ENCODE measurements at regions not wholly inside any gene's neighbourhood (a gene's known extent, or its start where the extent isn't known, plus 50 kb on each side); places are given as distances from the start of the nearest gene placed in this dataset.

DNA sequence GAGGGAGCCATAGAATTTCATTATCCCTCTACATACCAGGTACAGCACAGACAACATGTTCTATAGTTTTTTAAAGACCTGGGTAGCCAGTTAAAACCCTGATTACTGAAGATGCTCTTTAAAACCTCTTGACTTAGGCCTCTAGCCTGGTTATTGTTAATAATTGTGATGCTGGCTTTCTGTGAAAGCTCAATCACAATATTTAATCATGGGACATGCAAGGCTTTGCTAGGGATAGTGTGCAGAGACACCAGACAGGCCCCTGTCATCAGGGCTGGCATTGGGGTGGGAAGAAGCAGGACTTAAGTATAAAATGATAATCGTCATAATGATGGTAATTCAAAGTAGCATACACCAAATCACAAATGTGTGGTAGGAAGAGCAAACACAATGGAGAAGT lies 274.4 kb downstream of the PTBP2 start:
- Histone ChIP-seq H3K4me2 (ENCODE audit: insufficient read depth, low read length, poor library complexity, severe bottlenecking) (no peak overlapping the region), H2BK15ac (ENCODE audit: low read length) (no peak overlapping the region), H3K18ac (ENCODE audit: low read length) (no peak overlapping the region), H4K91ac (ENCODE audit: low read depth, low read length, poor library complexity) (no peak overlapping the region), H3K4ac (ENCODE audit: low read length) (no peak overlapping the region), H2BK5ac (ENCODE audit: low read length) (no peak overlapping the region), H3K4me3 (ENCODE audit: low read length in 2 of 2) (no peak overlapping the region), H3K9ac (ENCODE audit: low read depth, low read length, poor library complexity) (no peak overlapping the region), H3K27me3 (ENCODE audit: control insufficient read depth in 3 of 3, insufficient read depth in 3 of 3, low read depth in 1 of 3, low read length in 3 of 3) (no peaks in the 10 kb centered on the region), H2BK12ac (ENCODE audit: low read length) (no peak overlapping the region), H3K27ac (replicated peaks; ENCODE audit: low read length) (no peak overlapping the region), H4K8ac (ENCODE audit: low read depth, low read length) (no peak overlapping the region), H3K9me3 (replicated peaks in 1 of 2; ENCODE audit: control insufficient read depth in 2 of 2, insufficient read depth in 1 of 2, low read depth in 1 of 2, low read length in 2 of 2) (no peaks in the 10 kb centered on the region), H2AFZ (ENCODE audit: low read length) (no peak overlapping the region), H2AK5ac (ENCODE audit: low read depth, low read length) (no peak overlapping the region), H3K4me1 (ENCODE audit: control insufficient read depth in 2 of 2, insufficient read depth in 1 of 2, low read depth in 1 of 2, low read length in 2 of 2) (peaks cover 0 to 2% of the 10 kb centered on the region in 2 donors), H3K23ac (ENCODE audit: low read depth, low read length, poor library complexity) (no peak overlapping the region), H3K36me3 (replicated peaks in 1 of 2; ENCODE audit: control insufficient read depth in 2 of 2, insufficient read depth in 2 of 2, low read length in 2 of 2) (no peaks in the 10 kb centered on the region), H2BK120ac (ENCODE audit: low read depth, low read length) (no peak overlapping the region), H3K14ac (ENCODE audit: low read length) (no peak overlapping the region), H3K79me1 (ENCODE audit: low read depth, low read length) (no peaks in the 10 kb centered on the region)
- no peak for DNase-seq (ENCODE audit: low spot score)
- no CpG with 5 or more reads among the region's 1 CpG for WGBS, 2 donors (ENCODE audit: extremely low coverage in 2 of 2, insufficient read length in 2 of 2, insufficient replicate concordance in 1 of 2)

DNA sequence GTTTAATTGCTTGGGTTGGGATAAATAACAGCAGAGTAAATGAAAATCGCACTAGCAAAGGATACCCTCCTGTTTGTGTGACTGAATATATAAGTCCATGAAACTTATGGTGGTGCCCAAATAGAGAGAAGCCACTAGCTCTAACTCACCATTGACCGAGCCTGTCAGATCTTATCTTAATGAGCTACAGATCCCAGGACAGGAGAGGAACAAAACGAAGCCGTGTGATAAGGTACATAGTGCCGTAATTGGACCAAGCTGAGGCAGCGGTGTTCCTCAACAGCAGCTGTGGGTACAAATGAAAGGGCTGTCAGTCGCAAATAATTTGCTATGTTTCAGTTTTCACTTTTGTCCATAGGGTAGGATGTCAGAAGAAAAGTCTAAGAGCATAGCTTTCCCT lies 276.1 kb downstream of the PTBP2 start:
- Histone ChIP-seq H3K4me2 (ENCODE audit: insufficient read depth, low read length, poor library complexity, severe bottlenecking) (no peak overlapping the region), H2BK12ac (ENCODE audit: low read length) (no peak overlapping the region), H3K4me1 (ENCODE audit: control insufficient read depth in 2 of 2, insufficient read depth in 1 of 2, low read depth in 1 of 2, low read length in 2 of 2) (peaks cover 0 to 2% of the 10 kb centered on the region in 2 donors), H3K79me1 (ENCODE audit: low read depth, low read length) (no peaks in the 10 kb centered on the region), H3K36me3 (replicated peaks in 1 of 2; ENCODE audit: control insufficient read depth in 2 of 2, insufficient read depth in 2 of 2, low read length in 2 of 2) (no peaks in the 10 kb centered on the region), H3K9ac (ENCODE audit: low read depth, low read length, poor library complexity) (no peak overlapping the region), H3K18ac (ENCODE audit: low read length) (no peak overlapping the region), H3K9me3 (replicated peaks in 1 of 2; ENCODE audit: control insufficient read depth in 2 of 2, insufficient read depth in 1 of 2, low read depth in 1 of 2, low read length in 2 of 2) (no peaks in the 10 kb centered on the region), H2BK15ac (ENCODE audit: low read length) (no peak overlapping the region), H4K91ac (ENCODE audit: low read depth, low read length, poor library complexity) (no peak overlapping the region), H3K4me3 (ENCODE audit: low read length in 2 of 2) (no peak overlapping the region), H2BK5ac (ENCODE audit: low read length) (no peak overlapping the region), H2AFZ (ENCODE audit: low read length) (no peak overlapping the region), H3K27me3 (ENCODE audit: control insufficient read depth in 3 of 3, insufficient read depth in 3 of 3, low read depth in 1 of 3, low read length in 3 of 3) (no peaks in the 10 kb centered on the region), H4K8ac (ENCODE audit: low read depth, low read length) (no peak overlapping the region), H3K27ac (replicated peaks; ENCODE audit: low read length) (no peak overlapping the region), H2BK120ac (ENCODE audit: low read depth, low read length) (no peak overlapping the region), H3K4ac (ENCODE audit: low read length) (no peak overlapping the region), H2AK5ac (ENCODE audit: low read depth, low read length) (no peak overlapping the region), H3K14ac (ENCODE audit: low read length) (no peak overlapping the region), H3K23ac (ENCODE audit: low read depth, low read length, poor library complexity) (no peak overlapping the region)
- WGBS, 2 donors (ENCODE audit: extremely low coverage in 2 of 2, insufficient read length in 2 of 2, insufficient replicate concordance in 1 of 2), result no CpG with 5 or more reads among the region's 7 CpGs
- DNase-seq (ENCODE audit: low spot score), result no peak

DNA sequence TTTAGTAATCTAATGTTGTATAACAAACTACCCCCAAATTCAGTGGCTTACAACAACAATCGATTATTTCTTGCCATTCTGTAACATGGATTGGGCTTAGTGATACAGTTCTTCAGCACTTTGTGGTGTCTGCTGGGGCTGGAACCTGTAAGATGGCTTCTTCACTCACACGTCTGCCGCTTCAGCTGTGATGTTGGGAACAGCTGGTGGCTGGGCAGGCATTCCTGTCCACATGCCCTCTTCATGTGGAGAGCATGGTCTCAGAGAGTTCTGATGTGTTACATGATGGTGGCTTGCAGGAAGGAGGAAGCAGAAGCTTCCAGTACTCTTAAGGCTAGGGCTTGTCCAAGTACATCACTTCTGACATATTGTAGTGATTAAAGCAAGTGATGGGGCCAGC lies 276.9 kb downstream of the PTBP2 start:
- Histone ChIP-seq H2AK5ac (ENCODE audit: low read depth, low read length) (no peak overlapping the region), H3K4me3 (ENCODE audit: low read length in 2 of 2) (peak overlapping the region in 1 of 2 donors; percentile 56), H3K9me3 (replicated peaks in 1 of 2; ENCODE audit: control insufficient read depth in 2 of 2, insufficient read depth in 1 of 2, low read depth in 1 of 2, low read length in 2 of 2) (no peaks in the 10 kb centered on the region), H2AFZ (ENCODE audit: low read length) (no peak overlapping the region), H3K36me3 (replicated peaks in 1 of 2; ENCODE audit: control insufficient read depth in 2 of 2, insufficient read depth in 2 of 2, low read length in 2 of 2) (no peaks in the 10 kb centered on the region), H3K9ac (ENCODE audit: low read depth, low read length, poor library complexity) (no peak overlapping the region), H3K27me3 (ENCODE audit: control insufficient read depth in 3 of 3, insufficient read depth in 3 of 3, low read depth in 1 of 3, low read length in 3 of 3) (no peaks in the 10 kb centered on the region), H3K4me1 (ENCODE audit: control insufficient read depth in 2 of 2, insufficient read depth in 1 of 2, low read depth in 1 of 2, low read length in 2 of 2) (peaks cover 0 to 2% of the 10 kb centered on the region in 2 donors), H3K4ac (ENCODE audit: low read length) (no peak overlapping the region), H3K18ac (ENCODE audit: low read length) (no peak overlapping the region), H2BK15ac (ENCODE audit: low read length) (no peak overlapping the region), H3K79me1 (ENCODE audit: low read depth, low read length) (no peaks in the 10 kb centered on the region), H3K14ac (ENCODE audit: low read length) (no peak overlapping the region), H4K8ac (ENCODE audit: low read depth, low read length) (no peak overlapping the region), H3K27ac (replicated peaks; ENCODE audit: low read length) (no peak overlapping the region), H3K4me2 (ENCODE audit: insufficient read depth, low read length, poor library complexity, severe bottlenecking) (no peak overlapping the region), H2BK120ac (ENCODE audit: low read depth, low read length) (no peak overlapping the region), H2BK12ac (ENCODE audit: low read length) (no peak overlapping the region), H3K23ac (ENCODE audit: low read depth, low read length, poor library complexity) (no peak overlapping the region), H2BK5ac (ENCODE audit: low read length) (no peak overlapping the region), H4K91ac (ENCODE audit: low read depth, low read length, poor library complexity) (no peak overlapping the region)
- no CpG with 5 or more reads among the region's 3 CpGs for WGBS, 2 donors (ENCODE audit: extremely low coverage in 2 of 2, insufficient read length in 2 of 2, insufficient replicate concordance in 1 of 2)
- DNase-seq (ENCODE audit: low spot score), result no peak

DNA sequence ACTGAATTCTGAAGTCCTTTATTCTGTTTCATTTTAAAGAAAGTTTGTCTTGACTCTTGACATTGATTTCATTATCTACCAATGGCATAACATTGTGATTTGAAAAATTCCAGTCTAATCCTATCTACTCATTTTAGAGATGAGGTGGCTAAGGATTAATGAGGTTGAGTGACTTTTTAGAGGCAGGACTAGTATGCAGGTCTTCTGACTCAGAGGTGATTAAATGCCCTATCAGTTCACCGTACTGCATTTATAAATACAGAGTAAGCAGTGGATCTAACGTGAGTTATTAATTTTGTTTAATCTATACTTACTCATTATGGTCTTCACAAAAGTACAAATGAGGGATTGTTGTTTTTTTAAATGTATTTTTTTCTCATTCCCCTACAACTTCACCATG lies 277.6 kb downstream of the PTBP2 start:
- peaks cover 0 to 2% of the 10 kb centered on the region in 2 donors for H3K4me1 ChIP-seq (ENCODE audit: control insufficient read depth in 2 of 2, insufficient read depth in 1 of 2, low read depth in 1 of 2, low read length in 2 of 2)
- H4K91ac ChIP-seq (ENCODE audit: low read depth, low read length, poor library complexity), result no peak overlapping the region
- no peak overlapping the region for H2BK120ac ChIP-seq (ENCODE audit: low read depth, low read length)
- H2AK5ac ChIP-seq (ENCODE audit: low read depth, low read length), result no peak overlapping the region
- H3K4ac ChIP-seq (ENCODE audit: low read length), result no peak overlapping the region
- no peaks in the 10 kb centered on the region for H3K79me1 ChIP-seq (ENCODE audit: low read depth, low read length)
- H3K36me3 ChIP-seq (replicated peaks in 1 of 2; ENCODE audit: control insufficient read depth in 2 of 2, insufficient read depth in 2 of 2, low read length in 2 of 2), result no peaks in the 10 kb centered on the region
- H3K9ac ChIP-seq (ENCODE audit: low read depth, low read length, poor library complexity), result no peak overlapping the region
- no peak overlapping the region for H3K4me3 ChIP-seq (ENCODE audit: low read length in 2 of 2)
- WGBS, 2 donors (ENCODE audit: extremely low coverage in 2 of 2, insufficient read length in 2 of 2, insufficient replicate concordance in 1 of 2), result no CpG with 5 or more reads among the region's 2 CpGs
- H3K27me3 ChIP-seq (ENCODE audit: control insufficient read depth in 3 of 3, insufficient read depth in 3 of 3, low read depth in 1 of 3, low read length in 3 of 3), result no peaks in the 10 kb centered on the region
- no peak overlapping the region for H3K4me2 ChIP-seq (ENCODE audit: insufficient read depth, low read length, poor library complexity, severe bottlenecking)
- no peak overlapping the region for H3K14ac ChIP-seq (ENCODE audit: low read length)
- no peak for DNase-seq (ENCODE audit: low spot score)
- H3K18ac ChIP-seq (ENCODE audit: low read length), result no peak overlapping the region
- H3K23ac ChIP-seq (ENCODE audit: low read depth, low read length, poor library complexity), result no peak overlapping the region
- no peak overlapping the region for H2BK5ac ChIP-seq (ENCODE audit: low read length)
- no peak overlapping the region for H2BK12ac ChIP-seq (ENCODE audit: low read length)
- H2AFZ ChIP-seq (ENCODE audit: low read length), result no peak overlapping the region
- no peak overlapping the region for H3K27ac ChIP-seq (replicated peaks; ENCODE audit: low read length)
- H2BK15ac ChIP-seq (ENCODE audit: low read length), result no peak overlapping the region
- H4K8ac ChIP-seq (ENCODE audit: low read depth, low read length), result no peak overlapping the region
- no peaks in the 10 kb centered on the region for H3K9me3 ChIP-seq (replicated peaks in 1 of 2; ENCODE audit: control insufficient read depth in 2 of 2, insufficient read depth in 1 of 2, low read depth in 1 of 2, low read length in 2 of 2)

Measured in neuronal stem cell (in vitro differentiated cells).